Left lung (tissue), 4 donors: ENCODE measurements at regions not wholly inside any gene's neighbourhood (a gene's known extent, or its start where the extent isn't known, plus 50 kb on each side); places are given as distances from the start of the nearest gene placed in this dataset.
"Not testable (repeated sequence)": the region's sequence is repeated elsewhere in the genome, so short reads cannot be mapped to it uniquely, and the experiment has no call there.

Experiments
- ATAC-seq: fragments of 200-7000 bp; cut with Tn5 transposase; one replicate; pipeline ENCODE4 v1.9.1; 2020; ENCODE audit warnings: moderate library complexity
- DNase-seq, 4 donors: peaks; one replicate each; pipeline ENCODE4 v3.0.0-alpha.2; 2013 to 2020
- H3K27ac ChIP-seq, 2 donors: fragments of 200-600 bp; sonication (generic) in 1 of 2; one replicate each; pipeline versions ENCODE4 v1.5.0 to v1.8.0; 2020 to 2021
- H3K27me3 ChIP-seq, 2 donors: fragments of 200-600 bp; sonication (generic) in 1 of 2; one replicate each; pipeline versions ENCODE4 v1.5.0 to v1.8.0; 2020 to 2021
- H3K36me3 ChIP-seq, 2 donors: fragments of 200-600 bp; sonication (generic) in 1 of 2; one replicate each; pipeline versions ENCODE4 v1.5.0 to v1.8.0; 2020 to 2021
- H3K4me1 ChIP-seq, 2 donors: fragments of 200-600 bp; one replicate each; pipeline ENCODE4 v1.8.0; 2021
- H3K4me3 ChIP-seq, 2 donors: fragments of 200-600 bp; sonication (generic) in 1 of 2; one replicate each; pipeline versions ENCODE4 v1.5.0 to v1.8.0; 2020 to 2021; ENCODE audit warnings: mild to moderate bottlenecking in 1 of 2
- H3K9me3 ChIP-seq, 2 donors: fragments of 200-600 bp; sonication (generic) in 1 of 2; one replicate each; pipeline versions ENCODE4 v1.5.0 to v1.8.0; 2020 to 2021
- intact Hi-C, 2 donors: fragments of 100-400 bp; cut with DNase I; formaldehyde crosslinking; loops; one replicate each; pipeline versions ENCODE4 v1.11.2 to v1.14.2; 2022
- TF ChIP-seq, protein P1 (sequence below), 2 donors: fragments of 200-600 bp; sonication (generic) in 1 of 2; IDR thresholded peaks; one replicate each; pipeline versions ENCODE4 v1.5.0 to v1.8.0; 2021; ENCODE audit warnings: antibody characterized with exemption in 2 of 2
- donor health status: DM: no; HTN: yes; CAD: no.
- donor health status: DM: no; HTN: no; CAD: no.

DNA sequence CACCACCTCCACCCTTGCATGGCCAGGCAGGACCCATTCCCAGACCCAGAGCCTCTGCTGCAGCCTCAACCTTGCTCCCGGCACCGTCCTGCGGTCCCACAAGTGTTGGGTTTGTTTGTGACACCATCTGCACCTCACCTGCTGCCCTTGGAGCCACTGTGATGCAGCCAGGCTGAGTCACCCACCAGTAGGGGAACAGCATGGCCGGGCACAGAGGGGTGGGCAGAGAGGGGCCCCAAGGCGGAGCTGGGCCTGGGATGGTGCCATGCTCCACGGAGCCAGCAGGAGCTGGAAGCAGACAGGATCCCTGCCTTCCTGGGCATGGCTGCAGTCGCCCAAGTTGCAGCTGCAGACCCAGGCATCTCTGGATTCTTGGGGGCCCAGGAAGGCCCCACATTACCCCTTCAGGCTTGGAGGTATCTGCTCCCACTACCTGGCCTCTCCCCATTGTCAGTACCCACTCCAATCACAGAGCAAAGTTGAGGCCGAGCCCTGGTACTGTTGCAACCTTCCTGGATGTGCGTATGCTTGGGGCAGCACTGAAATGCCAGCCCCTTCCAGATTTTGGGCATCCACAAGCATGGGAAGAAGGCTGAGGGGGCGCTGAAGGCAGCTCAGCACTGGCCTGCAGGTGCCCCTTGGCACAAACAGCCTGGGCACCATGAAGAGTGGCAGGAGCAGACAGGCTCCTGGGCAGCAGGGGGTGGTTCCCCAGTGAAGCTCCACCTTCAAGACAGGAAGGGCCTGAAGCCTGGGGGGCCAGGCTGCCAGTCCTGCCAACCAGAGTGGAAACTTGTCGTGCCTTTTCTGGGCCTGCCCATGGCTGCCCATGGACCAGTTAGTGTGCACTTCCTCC is 172.8 kb downstream of the MATN1 start:
- Histone ChIP-seq H3K27ac (no peak overlapping the region), H3K27me3 (peaks cover 0 to 11% of the 10 kb centered on the region in 2 donors), H3K4me1 (no peaks in the 10 kb centered on the region), H3K4me3 (no peak overlapping the region), H3K9me3 (no peaks in the 10 kb centered on the region), H3K36me3 (no peaks in the 10 kb centered on the region)
- intact Hi-C loops: no loop called here
- DNase-seq (no peak), ATAC-seq (no peak)
- TF ChIP-seq, protein P1, sequence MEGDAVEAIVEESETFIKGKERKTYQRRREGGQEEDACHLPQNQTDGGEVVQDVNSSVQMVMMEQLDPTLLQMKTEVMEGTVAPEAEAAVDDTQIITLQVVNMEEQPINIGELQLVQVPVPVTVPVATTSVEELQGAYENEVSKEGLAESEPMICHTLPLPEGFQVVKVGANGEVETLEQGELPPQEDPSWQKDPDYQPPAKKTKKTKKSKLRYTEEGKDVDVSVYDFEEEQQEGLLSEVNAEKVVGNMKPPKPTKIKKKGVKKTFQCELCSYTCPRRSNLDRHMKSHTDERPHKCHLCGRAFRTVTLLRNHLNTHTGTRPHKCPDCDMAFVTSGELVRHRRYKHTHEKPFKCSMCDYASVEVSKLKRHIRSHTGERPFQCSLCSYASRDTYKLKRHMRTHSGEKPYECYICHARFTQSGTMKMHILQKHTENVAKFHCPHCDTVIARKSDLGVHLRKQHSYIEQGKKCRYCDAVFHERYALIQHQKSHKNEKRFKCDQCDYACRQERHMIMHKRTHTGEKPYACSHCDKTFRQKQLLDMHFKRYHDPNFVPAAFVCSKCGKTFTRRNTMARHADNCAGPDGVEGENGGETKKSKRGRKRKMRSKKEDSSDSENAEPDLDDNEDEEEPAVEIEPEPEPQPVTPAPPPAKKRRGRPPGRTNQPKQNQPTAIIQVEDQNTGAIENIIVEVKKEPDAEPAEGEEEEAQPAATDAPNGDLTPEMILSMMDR (IDR thresholded peaks at IDR 0.05): no peak

DNA sequence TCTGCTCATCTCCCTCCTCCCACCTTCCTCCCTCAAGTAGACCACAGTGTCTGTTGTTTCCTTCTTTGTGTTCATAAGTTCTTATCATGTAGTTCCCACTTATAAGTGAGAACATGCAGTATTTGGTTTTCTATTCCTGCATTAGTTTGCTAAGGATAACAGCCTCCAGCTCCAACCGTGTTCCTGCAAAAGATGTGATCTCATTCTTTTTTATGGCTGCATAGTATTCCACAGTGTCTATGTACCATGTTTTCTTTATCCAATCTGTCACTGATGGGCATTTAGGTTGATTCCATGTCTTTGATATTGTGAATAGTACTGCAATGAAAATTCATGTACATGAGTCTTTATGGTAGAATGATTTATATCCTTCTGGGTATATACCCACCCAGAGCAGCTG is 173.5 kb downstream of the MATN1 start:
- H3K36me3 ChIP-seq, H3K4me3 ChIP-seq, H3K9me3 ChIP-seq, H3K27ac ChIP-seq, DNase-seq, ATAC-seq, H3K4me1 ChIP-seq, intact Hi-C loops: not testable (repeated sequence)
- peaks cover 0 to 11% of the 10 kb centered on the region in 2 donors for H3K27me3 ChIP-seq

DNA sequence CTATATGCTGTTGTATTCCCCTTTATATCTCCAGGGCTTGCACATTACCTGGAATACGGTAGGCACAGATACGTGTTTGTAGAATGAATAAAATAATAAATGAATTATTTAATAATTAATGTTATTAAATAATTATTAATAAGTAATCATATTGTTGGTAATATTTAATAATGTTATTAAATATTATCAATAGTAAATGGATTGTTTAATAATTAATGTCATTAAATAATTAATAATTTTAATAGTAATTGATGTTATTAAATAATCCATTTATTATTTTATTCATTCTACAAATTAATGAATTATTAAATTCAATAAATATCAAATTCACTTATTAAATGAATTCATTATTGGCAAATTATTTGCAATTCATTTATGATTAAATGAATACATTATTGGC is 175.1 kb downstream of the MATN1 start:
- H3K27me3 ChIP-seq: peaks cover 0 to 17% of the 10 kb centered on the region in 2 donors
- intact Hi-C loops: no loop called here
- no peaks in the 10 kb centered on the region for H3K36me3 ChIP-seq
- H3K4me1 ChIP-seq: no peaks in the 10 kb centered on the region
- ATAC-seq: no peak
- H3K9me3 ChIP-seq: no peaks in the 10 kb centered on the region
- TF ChIP-seq, protein P1 (IDR thresholded peaks at IDR 0.05): no peak
- no peak for DNase-seq
- no peak overlapping the region for H3K27ac ChIP-seq
- H3K4me3 ChIP-seq: no peak overlapping the region

DNA sequence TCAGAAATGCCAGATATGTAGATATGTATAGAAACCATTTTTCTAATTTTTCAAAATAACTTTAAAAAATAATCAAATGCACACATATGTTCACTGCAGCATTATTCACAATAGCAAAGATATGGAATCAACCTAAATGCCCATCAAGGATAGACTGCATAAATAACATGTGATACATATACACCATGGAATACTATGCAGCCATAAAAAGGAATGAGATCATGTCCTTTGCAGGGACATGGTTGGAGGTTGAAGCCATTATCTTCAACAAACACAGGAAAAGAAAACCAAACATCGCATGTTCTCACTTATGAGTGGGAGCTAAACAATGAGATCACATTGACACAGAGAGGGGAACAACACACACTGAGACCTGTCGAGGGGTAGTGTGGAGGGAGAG is 176.1 kb downstream of the MATN1 start:
- H3K4me3 ChIP-seq, DNase-seq, H3K4me1 ChIP-seq, H3K27ac ChIP-seq, H3K9me3 ChIP-seq, intact Hi-C loops, H3K36me3 ChIP-seq, ATAC-seq: not testable (repeated sequence)
- peaks cover 0 to 17% of the 10 kb centered on the region in 2 donors for H3K27me3 ChIP-seq

DNA sequence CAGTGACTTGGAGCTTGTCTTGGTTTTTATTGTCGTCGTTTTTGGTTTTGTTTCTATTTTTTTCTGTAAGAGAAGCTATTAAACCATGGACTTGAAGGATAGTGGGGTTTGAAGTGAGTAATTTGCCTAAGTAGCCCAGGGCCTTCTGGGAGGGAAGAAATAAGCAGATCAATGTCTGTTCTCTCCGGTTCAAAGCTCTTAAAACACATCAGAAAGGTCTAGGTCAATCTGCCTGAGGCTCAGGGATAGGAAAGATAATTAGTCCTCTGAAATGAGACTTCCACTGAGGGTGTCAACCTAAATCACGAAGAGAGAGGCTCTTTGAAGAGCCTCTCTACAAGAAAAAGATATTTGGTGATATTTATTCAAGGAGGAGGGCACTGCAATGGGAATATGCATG is 178.0 kb downstream of the MATN1 start:
- no peak overlapping the region for H3K4me3 ChIP-seq
- no peaks in the 10 kb centered on the region for H3K4me1 ChIP-seq
- H3K27ac ChIP-seq: no peak overlapping the region
- TF ChIP-seq, protein P1 (IDR thresholded peaks at IDR 0.05): no peak
- H3K36me3 ChIP-seq: no peaks in the 10 kb centered on the region
- intact Hi-C loops: no loop called here
- H3K9me3 ChIP-seq: no peaks in the 10 kb centered on the region
- DNase-seq: no peak
- ATAC-seq: no peak
- peaks cover 0 to 10% of the 10 kb centered on the region in 2 donors for H3K27me3 ChIP-seq

DNA sequence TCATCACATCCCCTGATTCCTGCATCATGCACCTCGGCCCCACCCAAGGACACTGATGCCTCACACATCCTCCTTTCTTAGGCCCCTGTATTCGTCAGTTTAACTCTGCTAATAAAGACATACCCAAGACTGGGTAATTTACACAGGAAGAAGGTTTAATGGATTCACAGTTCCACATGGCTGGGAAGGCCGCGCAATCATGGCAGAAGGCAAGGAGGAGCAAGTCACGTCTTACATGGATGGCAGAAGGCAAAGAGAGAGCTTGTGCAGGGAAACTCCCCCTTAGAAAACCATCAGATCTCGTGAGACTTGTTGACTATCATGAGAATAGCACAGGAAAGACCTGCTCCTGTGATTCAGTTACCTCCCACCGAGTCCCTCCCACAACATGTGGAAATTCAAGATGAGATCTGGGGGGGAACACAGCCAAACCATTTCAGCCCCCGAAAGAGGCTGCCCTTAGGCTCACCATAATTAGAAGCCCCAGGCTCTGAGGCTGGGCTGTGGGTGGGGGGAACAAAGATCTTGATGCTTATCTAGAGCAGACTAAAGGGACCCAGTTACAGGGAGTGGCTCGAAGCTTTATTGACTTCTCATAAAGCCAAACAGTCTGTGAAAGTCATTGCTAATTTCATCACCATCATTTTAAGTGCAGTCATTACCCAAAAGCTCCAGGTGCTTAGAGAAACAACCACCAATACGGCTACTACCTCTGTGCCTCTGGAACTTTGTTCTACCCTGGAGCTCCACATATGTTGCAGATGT is 181.5 kb downstream of the MATN1 start:
- DNase-seq (no peak), ATAC-seq (no peak)
- no peak overlapping the region for H3K4me3 ChIP-seq
- intact Hi-C loops: no loop called here
- peaks cover 0 to 5% of the 10 kb centered on the region in 2 donors for H3K27me3 ChIP-seq
- no peak overlapping the region for H3K27ac ChIP-seq
- no peaks in the 10 kb centered on the region for H3K36me3 ChIP-seq
- H3K4me1 ChIP-seq: no peaks in the 10 kb centered on the region
- TF ChIP-seq, protein P1 (IDR thresholded peaks at IDR 0.05): no peak
- H3K9me3 ChIP-seq: no peaks in the 10 kb centered on the region
